Fibroblast of the aortic adventitia (primary cell): ENCODE measurements at regions not wholly inside any gene's neighbourhood (a gene's known extent, or its start where the extent isn't known, plus 50 kb on each side); places are given as distances from the start of the nearest gene placed in this dataset.
"Not testable (repeated sequence)": the region's sequence is repeated elsewhere in the genome, so short reads cannot be mapped to it uniquely, and the experiment has no call there.

Source experiments
- DNase-seq: peaks from one replicate; pipeline ENCODE4 v3.0.0-alpha.2; 2010; ENCODE audit warnings: low read depth
- H3K4me3 ChIP-seq: 2 replicates; pipeline ENCODE4 v1.5.1; 2011; ENCODE audit warnings: low read depth, mild to moderate bottlenecking, control low read depth, low read length, moderate library complexity
- TF ChIP-seq, protein P1 (sequence below): IDR thresholded peaks from 2 replicates; pipeline ENCODE4 v1.5.1; 2011; ENCODE audit warnings: mild to moderate bottlenecking, low read length, control low read depth, inconsistent platforms; ENCODE audit not compliant: insufficient read depth

DNA sequence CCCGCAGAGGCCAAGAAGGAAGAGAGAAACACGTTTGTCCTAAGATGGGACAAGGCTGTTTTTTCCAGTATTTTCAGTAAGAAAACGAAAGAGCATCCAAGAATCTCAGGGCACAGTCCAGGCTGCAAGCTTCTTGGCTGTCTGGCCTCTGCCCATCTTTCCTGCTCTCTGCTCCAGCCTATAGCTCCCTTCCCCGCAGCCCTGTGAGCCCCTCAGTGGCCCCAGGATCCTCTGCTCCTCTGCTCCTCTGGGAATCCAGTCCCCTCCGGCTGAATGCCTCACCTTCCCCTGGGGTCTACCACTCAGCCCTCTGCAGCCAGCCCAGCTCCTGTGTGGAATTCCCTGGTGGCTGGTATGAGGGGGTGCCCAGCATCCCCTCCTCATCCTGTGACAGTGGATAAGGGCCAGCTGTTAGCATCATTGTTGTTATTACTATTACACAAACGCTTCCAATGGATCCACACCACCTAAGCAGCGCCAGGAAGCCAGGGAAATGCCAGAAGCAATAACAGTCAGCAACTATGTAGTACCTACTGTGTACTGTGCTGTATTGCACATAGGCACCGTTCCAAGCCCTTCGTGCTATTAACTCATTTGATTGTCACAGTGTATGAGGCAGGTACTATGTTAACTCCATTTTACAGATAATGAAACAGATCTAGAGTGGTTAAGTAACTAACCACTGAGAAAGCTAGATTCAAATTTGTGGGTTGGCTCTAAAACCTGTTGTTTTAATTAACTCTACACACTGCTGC lies 60.3 kb upstream of the PTPN1 start:
- TF ChIP-seq, protein P1, sequence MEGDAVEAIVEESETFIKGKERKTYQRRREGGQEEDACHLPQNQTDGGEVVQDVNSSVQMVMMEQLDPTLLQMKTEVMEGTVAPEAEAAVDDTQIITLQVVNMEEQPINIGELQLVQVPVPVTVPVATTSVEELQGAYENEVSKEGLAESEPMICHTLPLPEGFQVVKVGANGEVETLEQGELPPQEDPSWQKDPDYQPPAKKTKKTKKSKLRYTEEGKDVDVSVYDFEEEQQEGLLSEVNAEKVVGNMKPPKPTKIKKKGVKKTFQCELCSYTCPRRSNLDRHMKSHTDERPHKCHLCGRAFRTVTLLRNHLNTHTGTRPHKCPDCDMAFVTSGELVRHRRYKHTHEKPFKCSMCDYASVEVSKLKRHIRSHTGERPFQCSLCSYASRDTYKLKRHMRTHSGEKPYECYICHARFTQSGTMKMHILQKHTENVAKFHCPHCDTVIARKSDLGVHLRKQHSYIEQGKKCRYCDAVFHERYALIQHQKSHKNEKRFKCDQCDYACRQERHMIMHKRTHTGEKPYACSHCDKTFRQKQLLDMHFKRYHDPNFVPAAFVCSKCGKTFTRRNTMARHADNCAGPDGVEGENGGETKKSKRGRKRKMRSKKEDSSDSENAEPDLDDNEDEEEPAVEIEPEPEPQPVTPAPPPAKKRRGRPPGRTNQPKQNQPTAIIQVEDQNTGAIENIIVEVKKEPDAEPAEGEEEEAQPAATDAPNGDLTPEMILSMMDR: no peak
- H3K4me3 ChIP-seq: no peak overlapping the region
- DNase-seq: no peak

DNA sequence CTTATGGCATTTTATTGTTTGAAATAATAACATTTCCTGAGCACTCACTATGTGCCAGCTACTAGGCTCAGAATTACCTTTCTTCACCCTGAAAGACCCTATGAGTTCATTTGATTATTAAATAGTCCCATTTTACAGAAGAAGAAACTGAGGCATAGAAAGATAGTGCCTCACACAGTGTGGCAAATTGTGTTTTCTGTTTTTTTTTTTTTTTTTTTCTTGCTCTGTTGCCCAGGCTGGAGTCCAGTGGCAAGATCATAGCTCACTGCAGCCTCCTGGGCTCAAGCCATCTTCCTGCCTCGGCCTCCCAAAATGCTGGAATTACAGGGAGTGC lies 59.7 kb upstream of the PTPN1 start:
- no peak for DNase-seq
- no peak overlapping the region for H3K4me3 ChIP-seq
- TF ChIP-seq, protein P1: no peak

DNA sequence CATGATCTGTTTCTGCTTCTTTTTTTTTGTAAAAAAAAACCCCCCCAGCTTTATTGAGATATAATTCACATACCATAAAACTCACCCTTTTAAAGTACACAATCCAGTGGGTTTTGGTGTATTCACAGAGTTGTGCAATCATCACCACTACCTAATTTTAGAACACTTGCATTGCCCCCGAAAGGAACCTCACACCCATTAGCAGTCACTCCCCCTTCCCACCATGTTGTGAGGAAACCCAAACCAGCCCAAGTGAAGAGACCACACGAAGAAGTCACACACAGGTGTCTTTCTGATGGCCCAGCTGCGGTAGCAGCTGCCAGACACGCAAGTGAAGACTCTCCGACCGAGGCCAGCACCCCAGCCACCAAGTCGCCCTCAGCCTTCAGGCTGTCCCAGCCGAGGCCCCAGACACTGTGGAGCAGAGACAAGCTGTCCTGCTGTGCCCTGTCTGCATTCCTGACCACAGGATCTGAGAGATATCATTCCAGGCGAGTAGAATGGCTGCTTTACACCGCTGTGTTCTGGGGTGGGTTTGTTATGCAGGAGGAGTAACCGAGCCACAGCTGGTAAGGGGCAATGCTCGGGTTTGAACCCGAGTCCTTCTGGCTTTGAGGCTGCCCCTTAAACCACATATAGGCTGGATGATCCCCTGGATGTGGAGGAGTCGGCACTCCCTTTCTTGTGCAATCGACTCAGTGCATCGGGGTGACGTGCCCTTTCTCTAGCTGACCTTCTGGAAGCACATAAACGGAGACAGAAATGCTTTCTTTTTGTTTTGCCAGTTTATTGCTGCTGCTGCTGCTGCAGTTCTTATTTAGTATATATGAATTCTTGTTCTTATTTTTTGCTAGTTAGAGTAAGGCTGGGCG lies 59.1 kb upstream of the PTPN1 start:
- H3K4me3 ChIP-seq: no peak overlapping the region
- TF ChIP-seq, protein P1: no peak
- DNase-seq: peak; percentile 32

DNA sequence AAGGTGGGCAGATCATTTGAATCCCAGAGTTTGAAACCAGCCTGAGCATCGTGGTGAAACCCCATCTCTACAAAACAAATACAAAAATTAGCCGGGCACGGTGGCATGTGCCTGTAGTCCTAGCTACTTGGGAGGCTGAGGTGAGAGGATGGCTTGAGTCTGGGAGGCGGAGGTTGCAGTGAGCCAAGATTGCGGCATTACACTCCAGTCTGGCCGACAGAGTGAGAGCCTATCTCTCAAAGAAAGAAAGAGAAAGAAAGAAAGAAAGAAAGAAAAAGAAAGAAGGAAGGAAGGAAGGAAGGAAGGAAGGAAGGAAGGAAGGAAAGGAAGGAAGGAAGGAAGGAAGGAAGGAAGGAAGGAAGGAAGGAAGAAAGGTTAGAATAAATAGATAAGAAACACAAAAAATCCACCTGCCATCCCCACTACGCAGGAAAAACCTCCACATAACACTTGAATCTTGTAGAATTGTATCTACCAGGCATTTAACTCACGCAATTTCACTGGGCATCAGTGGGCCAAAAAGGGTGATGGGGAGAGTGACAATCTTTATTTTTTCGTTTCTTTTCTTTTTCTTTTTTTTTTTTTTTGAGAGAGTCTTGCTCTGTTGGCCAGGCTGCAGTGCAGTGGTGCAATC lies 58.3 kb upstream of the PTPN1 start:
- H3K4me3 ChIP-seq, DNase-seq: not testable (repeated sequence)

DNA sequence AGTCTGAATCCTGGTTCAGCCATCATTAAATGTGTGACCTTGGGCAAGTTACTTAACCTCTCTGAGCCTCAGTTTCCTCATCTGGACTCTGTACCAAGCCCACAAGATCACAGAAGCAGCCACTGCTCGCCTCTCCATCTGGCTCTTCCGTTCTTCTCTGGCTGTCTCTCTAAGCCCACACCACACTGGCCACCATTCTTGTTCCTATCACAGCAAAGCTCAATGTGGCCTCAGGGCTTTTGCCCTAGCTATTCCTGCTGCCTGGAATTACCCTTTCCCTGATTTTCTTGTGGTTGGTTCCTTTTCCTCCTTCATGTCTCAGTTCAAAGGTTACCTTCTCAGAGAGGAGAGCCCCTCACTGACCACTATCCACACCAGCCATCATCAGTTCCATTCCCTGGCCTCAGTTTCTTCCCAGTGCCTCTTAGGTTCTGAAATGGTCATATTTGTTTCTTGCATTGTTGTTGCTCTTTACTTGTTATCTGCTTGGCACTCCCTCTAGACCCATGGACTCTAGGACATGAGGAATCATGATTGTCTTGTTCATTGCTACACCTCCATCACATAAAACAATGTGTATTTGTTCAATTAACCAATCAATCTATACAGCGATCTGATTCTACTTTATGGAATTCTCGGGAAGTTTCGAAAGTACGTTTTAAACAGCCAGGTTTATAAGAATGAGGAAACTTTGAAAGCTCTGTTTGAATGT lies 56.5 kb upstream of the PTPN1 start:
- no peak for DNase-seq
- no peak overlapping the region for H3K4me3 ChIP-seq
- TF ChIP-seq, protein P1: no peak

DNA sequence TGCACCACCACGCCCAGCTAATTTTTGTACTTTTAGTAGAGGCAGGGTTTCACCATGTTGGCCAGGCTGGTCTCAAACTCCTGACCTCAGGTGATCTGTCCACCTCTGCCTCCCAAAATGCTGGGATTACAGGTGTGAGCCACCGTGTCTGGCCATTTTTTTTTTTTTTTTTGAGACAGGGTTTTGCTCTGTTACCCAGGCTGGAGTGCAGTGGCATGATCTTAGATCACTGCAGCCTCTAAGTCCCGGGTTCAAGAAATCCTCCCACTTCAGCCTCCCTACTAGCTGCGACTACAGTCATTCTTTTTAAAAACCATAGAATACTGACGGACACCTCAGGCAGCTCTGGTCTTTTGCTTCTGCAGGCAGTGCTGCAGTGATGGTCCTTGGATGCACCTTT lies 54.9 kb upstream of the PTPN1 start:
- not testable (repeated sequence) for DNase-seq, H3K4me3 ChIP-seq

DNA sequence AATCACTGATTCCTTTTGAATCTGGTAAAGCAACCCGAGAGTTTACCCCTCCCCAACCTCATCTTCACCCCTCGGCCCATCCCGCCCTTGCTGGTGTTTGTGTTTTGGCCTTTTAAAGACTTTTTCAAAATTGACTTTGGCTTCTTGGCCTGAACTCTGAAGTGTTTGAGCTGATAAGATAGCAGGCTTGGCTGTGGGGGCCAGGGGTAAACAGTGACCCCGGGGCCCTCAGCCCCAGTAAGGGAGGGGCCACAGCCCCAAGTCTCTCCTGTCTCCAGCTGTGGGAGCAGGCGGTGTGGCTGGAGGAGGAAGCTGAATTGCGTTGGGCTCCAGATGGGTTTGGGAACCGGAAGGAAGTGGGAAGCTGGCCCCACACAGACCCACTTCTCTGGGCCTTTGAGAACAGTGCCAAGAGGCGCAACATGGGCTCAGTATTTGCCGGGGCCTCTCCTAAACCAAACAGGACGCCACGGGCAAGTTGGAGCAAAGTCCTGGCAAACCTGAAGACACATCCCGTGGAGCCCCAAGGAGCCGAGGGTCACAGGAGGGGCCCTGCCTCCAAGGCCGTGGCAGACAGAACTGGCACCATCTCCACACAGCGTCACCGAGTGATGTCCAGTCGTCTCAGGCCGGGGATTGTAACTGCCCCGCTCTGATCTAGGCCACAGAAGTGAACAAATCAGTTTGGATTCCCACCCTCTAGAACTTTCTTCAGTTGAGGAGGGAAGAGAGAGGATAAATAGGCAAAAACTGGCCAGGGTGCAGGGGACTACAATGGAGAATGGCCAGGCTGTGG lies 54.3 kb upstream of the PTPN1 start:
- DNase-seq: no peak
- TF ChIP-seq, protein P1: no peak

More for the DNA sequence above, 54.3 kb upstream of the PTPN1 start:
- no peak overlapping the region for H3K4me3 ChIP-seq
